K562 (cell line): ENCODE measurements at regions not wholly inside any gene's neighbourhood (a gene's known extent, or its start where the extent isn't known, plus 50 kb on each side); places are given as distances from the start of the nearest gene placed in this dataset.

Experiments
- ATAC-seq: fragments of 200-7000 bp; cut with Tn5 transposase; 3 replicates; pipeline ENCODE4 v1.9.1; 2020; ENCODE audit warnings: moderate library complexity
- BruUV-seq: library from RNA; stranded (reverse); fragments of 400-500 nt; replicated peaks from 2 replicates; lab custom pipeline; 2021; lab: Mats Ljungman, UMichigan
- CTCF ChIA-PET: fragments of 300-600 bp; formaldehyde crosslinking; extraction: SDS; loops from one replicate; lab custom pipeline; 2021; ENCODE audit warnings: low intra/inter-chr PET ratio; lab: Yijun Ruan, JAX
- POLR2A ChIA-PET: fragments of 300-600, 350-650 bp; sonication (Branson Sonifier 250); formaldehyde crosslinking; extraction: SDS; loops from one replicate; lab custom pipeline; 2021; ENCODE audit warnings: antibody characterized with exemption, inconsistent platforms; lab: Yijun Ruan, JAX
- DNase-seq, 4 experiments: peaks; one replicate each; pipeline versions ENCODE4 v3.0.0 to v3.0.0-alpha.2; 2011 to 2018; ENCODE audit warnings: low spot score in 3 of 4, mixed read lengths in 3 of 4; ENCODE audit errors: extremely low read depth in 1 of 4
- FAIRE-seq: peaks from 2 replicates; lab custom pipeline; 2011; peaks lifted over from hg19 to GRCh38; lab: Jason Lieb, UNC
- H2AFZ ChIP-seq: 2 replicates; pipeline ENCODE4 v1.6.0; 2011; ENCODE audit warnings: low read depth, low read length, control low read depth, inconsistent platforms
- H3K27ac ChIP-seq: fragments of 200-600 bp; 3 replicates; pipeline ENCODE4 v1.8.0; 2011; ENCODE audit warnings: low read depth, mild to moderate bottlenecking, control low read depth, inconsistent platforms, low read length, moderate library complexity, mixed read lengths; ENCODE audit errors: extremely low read depth
- H3K27me3 ChIP-seq, 2 experiments: fragments of 300-600 bp in 1 of 2; 2 replicates in 1 of 2; 3 replicates in 1 of 2; pipeline versions ENCODE4 v1.6.0 to v1.8.0; 2011; ENCODE audit warnings: inconsistent platforms in 2 of 2, low read length in 2 of 2, mild to moderate bottlenecking in 1 of 2, mixed read lengths in 1 of 2, moderate library complexity in 1 of 2; ENCODE audit not compliant: control insufficient read depth in 2 of 2, insufficient read depth in 2 of 2
- H3K36me3 ChIP-seq: fragments of 300-600 bp; 3 replicates; pipeline ENCODE4 v1.8.0; 2011; ENCODE audit warnings: mild to moderate bottlenecking, low read length, inconsistent platforms; ENCODE audit not compliant: control insufficient read depth, insufficient read depth
- H3K4me1 ChIP-seq, 2 experiments: fragments of 200-600 bp in 1 of 2; replicated peaks in 1 of 2; 2 replicates in 1 of 2; 3 replicates in 1 of 2; pipeline versions ENCODE4 v1.5.1 to v1.8.0; 2011; ENCODE audit warnings: inconsistent platforms in 2 of 2, low read length in 2 of 2, mild to moderate bottlenecking in 1 of 2, mixed read lengths in 1 of 2, moderate library complexity in 1 of 2; ENCODE audit not compliant: control insufficient read depth in 2 of 2, insufficient read depth in 2 of 2
- H3K4me2 ChIP-seq: 2 replicates; pipeline ENCODE4 v1.6.1; 2011; ENCODE audit warnings: low read length, control low read depth, inconsistent platforms, mixed read lengths; ENCODE audit not compliant: insufficient read depth
- H3K4me3 ChIP-seq: fragments of 200-600 bp; sonication (generic), shearing (Covaris generic); 2 replicates; pipeline ENCODE4 v1.5.1; 2016; ENCODE audit warnings: control low read depth, inconsistent platforms
- H3K79me2 ChIP-seq: fragments of 200-600 bp; 3 replicates; pipeline ENCODE4 v1.8.0; 2011; ENCODE audit warnings: low read length, inconsistent platforms; ENCODE audit not compliant: control insufficient read depth, insufficient read depth
- H3K9ac ChIP-seq, 2 experiments: 2 replicates each; pipeline versions ENCODE4 v1.6.0 to v1.6.1; 2011; ENCODE audit warnings: low read depth in 2 of 2, low read length in 2 of 2, control low read depth in 1 of 2, inconsistent platforms in 1 of 2, mild to moderate bottlenecking in 1 of 2, mixed read lengths in 1 of 2; ENCODE audit not compliant: insufficient read depth in 1 of 2
- H3K9me1 ChIP-seq: one replicate; pipeline ENCODE4 v1.6.0; 2011; ENCODE audit warnings: inconsistent platforms, mild to moderate bottlenecking, low read length, moderate library complexity; ENCODE audit not compliant: control insufficient read depth, insufficient read depth
- H3K9me3 ChIP-seq: replicated peaks from 2 replicates; pipeline ENCODE4 v1.5.1; 2011; ENCODE audit warnings: low read depth, low read length, inconsistent platforms; ENCODE audit not compliant: control insufficient read depth, insufficient read depth
- H4K20me1 ChIP-seq: replicated peaks from 2 replicates; pipeline ENCODE4 v1.6.1; 2011; ENCODE audit warnings: low read length, inconsistent platforms, mixed read lengths; ENCODE audit not compliant: control insufficient read depth, insufficient read depth
- HDAC6 ChIP-seq: IDR thresholded peaks from 2 replicates; pipeline ENCODE4 v1.6.1; 2012; ENCODE audit warnings: low read depth, mild to moderate bottlenecking, control low read depth, inconsistent platforms, low read length, moderate library complexity
- ILK ChIP-seq: fragments of 450-650 bp; IDR thresholded peaks from 2 replicates; pipeline ENCODE4 v1.6.1; 2016; ENCODE audit warnings: missing genetic modification characterization, low read depth, mild to moderate bottlenecking, missing compliant biosample characterization, moderate library complexity, borderline replicate concordance
- ZC3H4 ChIP-seq: sonication (generic); formaldehyde crosslinking; IDR thresholded peaks from 2 replicates; pipeline ENCODE4 v1.9.0; 2021; ENCODE audit warnings: missing genetic modification reagents, borderline replicate concordance
- ZNF253 ChIP-seq: fragments of 250-450 bp; sonication (Bioruptor Pico); conservative IDR thresholded peaks from 2 replicates; pipeline ENCODE4 v1.6.1; 2021; ENCODE audit warnings: mild to moderate bottlenecking
- ZNF507 ChIP-seq: conservative IDR thresholded peaks from 2 replicates; pipeline ENCODE4 v1.6.1; 2017; ENCODE audit warnings: missing genetic modification characterization, missing compliant biosample characterization
- WGBS: fragments of 100-300 bp; shearing (Covaris generic); methylation state at CpG from one replicate; pipeline ENCODE4 v1.1.6; 2016; ENCODE audit warnings: low coverage, mixed read lengths; ENCODE audit not compliant: insufficient coverage; ENCODE audit errors: missing lambda C conversion rate; 5-methylcytosine and 5-hydroxymethylcytosine counted together
- in situ Hi-C: fragments of 300-500 bp; cut with MboI; formaldehyde crosslinking; loops from 4 replicates; pipeline ENCODE4 v1.15.0; 2018; ENCODE audit warnings: inconsistent platforms, mixed read lengths
- intact Hi-C: fragments of 100-400 bp; cut with micrococcal nuclease; formaldehyde crosslinking; loops from 2 replicates; pipeline ENCODE4 v1.14.2; 2022
- TF ChIP-seq, protein P1 (sequence below), 2 experiments: fragments of 200-800 bp in 1 of 2; sonication (Bioruptor generic) in 1 of 2; sonication (generic) in 1 of 2; formaldehyde crosslinking in 1 of 2; IDR thresholded peaks in 1 of 2; conservative IDR thresholded peaks in 1 of 2; 2 replicates each; pipeline versions ENCODE4 v1.5.0 to v1.6.1; 2016 to 2020; ENCODE audit warnings: missing compliant biosample characterization in 1 of 2, missing genetic modification characterization in 1 of 2, missing genetic modification reagents in 1 of 2

DNA sequence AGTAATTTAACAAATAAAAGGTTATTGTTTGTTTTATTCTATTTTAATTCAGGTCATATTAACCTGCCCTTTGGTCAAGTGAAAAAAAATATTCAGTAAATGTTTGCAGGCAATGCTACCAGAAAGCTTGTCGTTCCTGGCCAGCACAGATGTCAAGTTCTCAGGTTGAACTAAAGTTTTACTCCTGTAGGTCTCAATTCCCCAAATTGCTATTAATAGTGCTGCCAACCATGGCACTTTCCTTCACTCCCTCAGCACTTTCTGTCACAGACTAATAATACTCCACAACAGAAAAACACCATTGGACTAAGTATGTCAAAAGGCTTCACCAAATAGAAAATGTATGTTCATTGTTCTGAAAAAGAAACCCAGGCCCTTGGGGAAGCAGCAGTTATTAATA is 79.2 kb upstream of the C4orf54 start:
- Histone ChIP-seq H3K4me2 (no peak overlapping the region), H3K4me1 (no peaks in the 10 kb centered on the region; a peak in 1 of 5 replicates), H4K20me1 (no peaks in the 10 kb centered on the region), H3K9me1 (no peaks in the 10 kb centered on the region), H3K27me3 (no peaks in the 10 kb centered on the region; a peak in 1 of 5 replicates), H3K4me3 (no peak overlapping the region), H3K79me2 (no peaks in the 10 kb centered on the region), H3K27ac (no peak overlapping the region), H2AFZ (no peak overlapping the region), H3K36me3 (no peaks in the 10 kb centered on the region), H3K9ac (no peak overlapping the region), H3K9me3 (no peaks in the 10 kb centered on the region)
- BruUV-seq = no TSS peak
- ATAC-seq (no peak), FAIRE-seq (peak; percentile 26), DNase-seq (no peak)
- in situ Hi-C loops (no loop called here), intact Hi-C loops (no loop called here)
- TF ChIP-seq ZC3H4 (CRISPR knock-in tag) = no peak
- no peak for TF ChIP-seq ZNF253 (CRISPR knock-in tag)
- TF ChIP-seq HDAC6 = no peak
- TF ChIP-seq ZNF507 (tag) = no peak
- TF ChIP-seq, protein P1, sequence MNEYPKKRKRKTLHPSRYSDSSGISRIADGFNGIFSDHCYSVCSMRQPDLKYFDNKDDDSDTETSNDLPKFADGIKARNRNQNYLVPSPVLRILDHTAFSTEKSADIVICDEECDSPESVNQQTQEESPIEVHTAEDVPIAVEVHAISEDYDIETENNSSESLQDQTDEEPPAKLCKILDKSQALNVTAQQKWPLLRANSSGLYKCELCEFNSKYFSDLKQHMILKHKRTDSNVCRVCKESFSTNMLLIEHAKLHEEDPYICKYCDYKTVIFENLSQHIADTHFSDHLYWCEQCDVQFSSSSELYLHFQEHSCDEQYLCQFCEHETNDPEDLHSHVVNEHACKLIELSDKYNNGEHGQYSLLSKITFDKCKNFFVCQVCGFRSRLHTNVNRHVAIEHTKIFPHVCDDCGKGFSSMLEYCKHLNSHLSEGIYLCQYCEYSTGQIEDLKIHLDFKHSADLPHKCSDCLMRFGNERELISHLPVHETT (CRISPR knock-in tag; conservative IDR thresholded peaks at IDR 0.05 in 1 of 2, IDR thresholded peaks at IDR 0.05 in 1 of 2) = no peak
- TF ChIP-seq ILK (tag) = no peak
- WGBS = 6% methylated on average over 1 of the region's 1 CpG
- POLR2A ChIA-PET = no interaction called here
- CTCF ChIA-PET = no interaction called here
